Peyer's patch (tissue), 4 donors: ENCODE measurements at regions not wholly inside any gene's neighbourhood (a gene's known extent, or its start where the extent isn't known, plus 50 kb on each side); places are given as distances from the start of the nearest gene placed in this dataset.

Experiments used
- DNase-seq, 3 donors: peaks; one replicate each; pipeline ENCODE4 v3.0.0-alpha.2; 2017 to 2019
- H3K27ac ChIP-seq, 4 donors: fragments of 200-600 bp; sonication (generic); one replicate each; pipeline ENCODE4 v1.5.1; 2016 to 2019
- H3K27me3 ChIP-seq, 2 donors: fragments of 200-600 bp; sonication (generic); one replicate each; pipeline ENCODE4 v1.5.1; 2019
- H3K36me3 ChIP-seq, 3 donors: fragments of 200-600 bp; sonication (generic); one replicate each; pipeline ENCODE4 v1.5.1; 2016 to 2019
- H3K4me1 ChIP-seq, 4 donors: fragments of 200-600 bp; sonication (generic); one replicate each; pipeline ENCODE4 v1.5.1; 2016 to 2019
- H3K4me3 ChIP-seq, 4 donors: fragments of 200-600 bp; sonication (generic); 1 replicate in 3 of 4; 2 replicates in 1 of 4; pipeline ENCODE4 v1.5.1; 2016 to 2019; ENCODE audit warnings: mild to moderate bottlenecking in 1 of 4
- H3K9me3 ChIP-seq, 4 donors: fragments of 200-600 bp; sonication (generic); one replicate each; pipeline ENCODE4 v1.5.1; 2016 to 2019; ENCODE audit warnings: mild to moderate bottlenecking in 1 of 4
- CTCF ChIP-seq, 6 experiments: fragments of 450-650 bp in 4 of 6; fragments of 200-600 bp in 2 of 6; sonication (generic) in 1 of 6; IDR thresholded peaks; one replicate each; pipeline ENCODE4 v1.5.1; 2017 to 2019; ENCODE audit warnings: antibody characterized with exemption in 6 of 6, mild to moderate bottlenecking in 3 of 6, moderate library complexity in 1 of 6
- POLR2A ChIP-seq, 2 donors: fragments of 450-650 bp; IDR thresholded peaks; one replicate each; pipeline ENCODE4 v1.5.1; 2017; ENCODE audit warnings: antibody characterized with exemption in 2 of 2, mild to moderate bottlenecking in 2 of 2, moderate library complexity in 2 of 2

- Histone ChIP-seq H3K4me1 (no peaks in the 10 kb centered on the region), H3K4me3 (no peak overlapping the region), H3K27ac (no peak overlapping the region), H3K36me3 (no peaks in the 10 kb centered on the region), H3K9me3 (no peaks in the 10 kb centered on the region), H3K27me3 (no peaks in the 10 kb centered on the region)
- DNase-seq: no peak
- TF ChIP-seq CTCF (IDR thresholded peaks at IDR 0.05) (no peak), POLR2A (IDR thresholded peaks at IDR 0.05) (no peak)
These were observed 139.9 kb upstream of the PLET1 start for GRCh38 chr11:112400476-112401014.

GRCh38 chr11:112401036-112401769 is 140.5 kb upstream of the PLET1 start:
- Histone ChIP-seq H3K36me3 (no peaks in the 10 kb centered on the region), H3K4me3 (no peak overlapping the region), H3K9me3 (no peaks in the 10 kb centered on the region), H3K4me1 (no peaks in the 10 kb centered on the region), H3K27ac (no peak overlapping the region), H3K27me3 (no peaks in the 10 kb centered on the region)
- TF ChIP-seq CTCF (IDR thresholded peaks at IDR 0.05) (no peak), POLR2A (IDR thresholded peaks at IDR 0.05) (no peak)
- no peak for DNase-seq

GRCh38 chr11:112403432-112403831 is 142.8 kb upstream of the PLET1 start:
- Histone ChIP-seq H3K36me3 (no peaks in the 10 kb centered on the region), H3K4me1 (no peaks in the 10 kb centered on the region), H3K27ac (no peak overlapping the region), H3K27me3 (no peaks in the 10 kb centered on the region), H3K4me3 (no peak overlapping the region), H3K9me3 (no peaks in the 10 kb centered on the region)
- TF ChIP-seq CTCF (IDR thresholded peaks at IDR 0.05): no peak
- no peak for TF ChIP-seq POLR2A (IDR thresholded peaks at IDR 0.05)
- DNase-seq: no peak

GRCh38 chr11:112404112-112404511 is 143.5 kb upstream of the PLET1 start:
- Histone ChIP-seq H3K4me3 (no peak overlapping the region), H3K27ac (no peak overlapping the region), H3K27me3 (no peaks in the 10 kb centered on the region), H3K4me1 (no peaks in the 10 kb centered on the region), H3K9me3 (no peaks in the 10 kb centered on the region), H3K36me3 (no peaks in the 10 kb centered on the region)
- TF ChIP-seq POLR2A (IDR thresholded peaks at IDR 0.05) (no peak), CTCF (IDR thresholded peaks at IDR 0.05) (no peak)
- DNase-seq: no peak

GRCh38 chr11:112408517-112408916 is 147.9 kb upstream of the PLET1 start:
- H3K4me1 ChIP-seq: no peaks in the 10 kb centered on the region
- no peaks in the 10 kb centered on the region for H3K9me3 ChIP-seq
- H3K27me3 ChIP-seq: no peaks in the 10 kb centered on the region
- H3K36me3 ChIP-seq: no peaks in the 10 kb centered on the region
- H3K4me3 ChIP-seq: no peak overlapping the region
- no peak for DNase-seq
- H3K27ac ChIP-seq: no peak overlapping the region
- TF ChIP-seq CTCF (IDR thresholded peaks at IDR 0.05) (no peak), POLR2A (IDR thresholded peaks at IDR 0.05) (no peak)
